ENCODE measurements at regions not wholly inside any gene's neighbourhood (a gene's known extent, or its start where the extent isn't known, plus 50 kb on each side); places are given as distances from the start of the nearest gene placed in this dataset.

DNA sequence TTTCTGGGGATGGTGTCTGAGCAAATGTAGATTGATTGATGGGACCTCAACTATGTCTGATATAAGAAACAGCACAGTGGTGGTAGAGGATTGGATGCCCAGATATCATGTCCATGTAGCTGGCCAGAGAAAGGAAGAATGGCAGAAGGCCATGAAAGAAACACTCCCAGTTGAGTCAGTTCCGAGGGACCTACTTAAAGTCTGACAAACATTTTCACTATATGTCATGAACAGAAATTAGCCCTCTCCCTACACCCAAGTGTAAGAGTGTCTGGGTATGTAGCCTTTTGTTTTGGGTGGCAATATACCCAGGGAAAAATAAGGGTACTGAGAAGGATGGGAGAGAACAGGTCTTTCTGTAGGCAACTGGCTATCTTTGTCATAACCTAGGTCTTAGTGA, 434.2 kb downstream of the BCKDHB start:
- Histone ChIP-seq H3K79me2 (ENCODE audit: insufficient read depth, low read depth, low read length) (no peaks in the 10 kb centered on the region), H3K36me3 (ENCODE audit: insufficient read depth, low read length) (no peaks in the 10 kb centered on the region), H3K9me2 (ENCODE audit: insufficient read depth, low read length) (no peaks in the 10 kb centered on the region), H4K20me1 (ENCODE audit: insufficient read depth, low read length) (no peaks in the 10 kb centered on the region), H3K4me3 (ENCODE audit: low read depth, low read length, poor library complexity, severe bottlenecking) (no peak overlapping the region), H2AFZ (ENCODE audit: low read length) (no peak overlapping the region), H3K9me3 (ENCODE audit: low read length) (no peaks in the 10 kb centered on the region), H3K4me2 (ENCODE audit: low read length) (no peak overlapping the region), H3K27ac (ENCODE audit: low read depth, low read length, poor library complexity, severe bottlenecking) (no peak overlapping the region), H3K4me1 (ENCODE audit: insufficient read depth, low read length, poor library complexity, severe bottlenecking) (no peaks in the 10 kb centered on the region)
- ChIA-PET POLR2A (no interaction called here), CTCF (ENCODE audit: unreplicated experiment) (no interaction called here)
- intact Hi-C loops (cut with micrococcal nuclease; ENCODE audit: unreplicated experiment), result no loop called here
- TF ChIP-seq, protein P1, sequence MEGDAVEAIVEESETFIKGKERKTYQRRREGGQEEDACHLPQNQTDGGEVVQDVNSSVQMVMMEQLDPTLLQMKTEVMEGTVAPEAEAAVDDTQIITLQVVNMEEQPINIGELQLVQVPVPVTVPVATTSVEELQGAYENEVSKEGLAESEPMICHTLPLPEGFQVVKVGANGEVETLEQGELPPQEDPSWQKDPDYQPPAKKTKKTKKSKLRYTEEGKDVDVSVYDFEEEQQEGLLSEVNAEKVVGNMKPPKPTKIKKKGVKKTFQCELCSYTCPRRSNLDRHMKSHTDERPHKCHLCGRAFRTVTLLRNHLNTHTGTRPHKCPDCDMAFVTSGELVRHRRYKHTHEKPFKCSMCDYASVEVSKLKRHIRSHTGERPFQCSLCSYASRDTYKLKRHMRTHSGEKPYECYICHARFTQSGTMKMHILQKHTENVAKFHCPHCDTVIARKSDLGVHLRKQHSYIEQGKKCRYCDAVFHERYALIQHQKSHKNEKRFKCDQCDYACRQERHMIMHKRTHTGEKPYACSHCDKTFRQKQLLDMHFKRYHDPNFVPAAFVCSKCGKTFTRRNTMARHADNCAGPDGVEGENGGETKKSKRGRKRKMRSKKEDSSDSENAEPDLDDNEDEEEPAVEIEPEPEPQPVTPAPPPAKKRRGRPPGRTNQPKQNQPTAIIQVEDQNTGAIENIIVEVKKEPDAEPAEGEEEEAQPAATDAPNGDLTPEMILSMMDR (conservative IDR thresholded peaks at IDR 0.05; ENCODE audit: low read length), result no peak
- no peak for TF ChIP-seq EZH2phosphoT487 (IDR thresholded peaks at IDR 0.05; ENCODE audit: borderline replicate concordance, low read depth, low read length)
- no TSS peak for BruUV-seq (replicated peaks)
- no peak for DNase-seq (ENCODE audit: low spot score)

DNA sequence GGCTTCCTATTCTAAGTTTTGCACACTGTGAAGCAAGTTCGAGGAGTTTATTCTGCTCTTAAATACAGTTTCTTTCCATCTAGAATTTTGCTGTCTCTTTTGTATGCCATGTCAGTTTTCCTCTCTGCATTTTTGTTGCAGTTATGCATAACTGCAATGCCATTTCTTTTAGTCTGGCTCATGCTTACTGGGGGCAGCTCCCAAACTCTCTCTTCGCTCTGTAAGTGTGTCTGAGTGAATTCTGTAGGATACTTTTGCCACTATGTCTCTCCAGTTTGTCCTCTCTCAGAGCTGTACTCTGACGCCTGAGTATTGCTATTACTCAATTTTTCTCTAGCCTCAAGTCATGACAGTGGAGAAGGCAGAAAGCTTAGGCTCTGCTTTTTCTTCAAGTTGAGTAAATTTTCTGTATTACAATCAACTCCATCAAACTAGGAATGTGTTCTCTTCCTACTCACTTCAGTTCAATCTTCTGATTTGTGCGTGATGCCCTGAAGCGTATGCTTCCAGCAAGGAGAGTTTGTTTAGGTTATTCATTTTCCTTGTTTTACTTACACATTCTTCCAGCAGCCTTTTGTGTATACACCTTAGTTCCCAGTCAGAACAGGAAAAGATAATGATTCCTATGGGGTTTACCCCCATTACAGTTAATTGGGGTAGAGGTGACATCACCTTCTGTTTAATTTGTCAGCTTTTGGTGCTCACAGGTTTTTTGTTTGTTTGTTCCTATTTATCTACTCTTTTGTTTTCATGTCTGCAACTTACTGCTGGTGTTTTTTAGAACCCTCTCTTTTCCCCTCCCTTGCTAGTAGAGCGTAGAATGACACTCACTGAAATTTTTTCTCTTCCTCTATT, 430.9 kb downstream of the BCKDHB start:
- no TSS peak for BruUV-seq (replicated peaks)
- no peaks in the 10 kb centered on the region for H3K4me1 ChIP-seq (ENCODE audit: insufficient read depth, low read length, poor library complexity, severe bottlenecking)
- ChIA-PET CTCF (ENCODE audit: unreplicated experiment) (no interaction called here), POLR2A (interaction anchor here (0.6 kb wide), 1 partner anchor 885 kb away, joined by 3 read pairs; no protein-coding TSS in a partner anchor)
- H3K9me3 ChIP-seq (ENCODE audit: low read length), result no peaks in the 10 kb centered on the region
- no peaks in the 10 kb centered on the region for H3K9me2 ChIP-seq (ENCODE audit: insufficient read depth, low read length)
- no peak for TF ChIP-seq EZH2phosphoT487 (IDR thresholded peaks at IDR 0.05; ENCODE audit: borderline replicate concordance, low read depth, low read length)
- TF ChIP-seq, protein P1 (conservative IDR thresholded peaks at IDR 0.05; ENCODE audit: low read length), result no peak
- no peaks in the 10 kb centered on the region for H3K79me2 ChIP-seq (ENCODE audit: insufficient read depth, low read depth, low read length)
- H3K4me2 ChIP-seq (ENCODE audit: low read length), result no peak overlapping the region
- no peak overlapping the region for H2AFZ ChIP-seq (ENCODE audit: low read length)
- H4K20me1 ChIP-seq (ENCODE audit: insufficient read depth, low read length), result no peaks in the 10 kb centered on the region
- no peak overlapping the region for H3K4me3 ChIP-seq (ENCODE audit: low read depth, low read length, poor library complexity, severe bottlenecking)
- H3K27ac ChIP-seq (ENCODE audit: low read depth, low read length, poor library complexity, severe bottlenecking), result no peak overlapping the region
- H3K36me3 ChIP-seq (ENCODE audit: insufficient read depth, low read length), result no peaks in the 10 kb centered on the region
- intact Hi-C loops (cut with micrococcal nuclease; ENCODE audit: unreplicated experiment), result no loop called here
- DNase-seq (ENCODE audit: low spot score), result no peak

DNA sequence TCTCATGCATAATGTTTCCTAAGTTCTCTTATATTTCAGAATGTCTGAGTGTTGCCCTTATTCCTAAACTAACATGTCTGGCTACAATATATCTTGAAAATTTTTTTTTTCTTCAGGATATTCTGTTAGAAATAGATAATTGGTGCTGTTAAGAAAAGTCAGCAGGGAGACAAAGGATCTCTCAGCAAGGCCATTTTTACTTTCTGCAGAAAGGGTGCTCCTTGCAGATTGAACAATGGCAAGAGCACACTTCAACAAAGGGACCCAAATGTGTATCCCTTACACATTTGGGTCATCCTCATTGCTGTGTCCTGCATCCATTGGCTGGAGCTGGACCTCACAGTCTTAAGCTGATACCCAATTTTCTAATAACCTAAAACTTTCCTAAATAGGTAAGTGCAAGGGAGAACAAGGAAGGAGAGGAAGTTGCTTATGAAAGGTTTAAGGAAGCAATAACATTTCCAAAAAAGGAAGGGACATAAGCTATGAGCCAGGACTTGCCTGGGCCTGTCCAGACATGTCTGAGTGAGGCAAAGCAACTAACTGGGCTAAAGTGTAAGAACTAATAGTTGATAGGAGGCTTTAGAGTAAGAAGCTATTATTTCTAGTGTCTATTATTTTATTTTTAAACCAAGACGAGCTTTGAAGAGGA, 429.6 kb downstream of the BCKDHB start:
- TF ChIP-seq, protein P1 (conservative IDR thresholded peaks at IDR 0.05; ENCODE audit: low read length), result no peak
- TF ChIP-seq EZH2phosphoT487 (IDR thresholded peaks at IDR 0.05; ENCODE audit: borderline replicate concordance, low read depth, low read length), result no peak
- no peaks in the 10 kb centered on the region for H3K79me2 ChIP-seq (ENCODE audit: insufficient read depth, low read depth, low read length)
- H3K4me3 ChIP-seq (ENCODE audit: low read depth, low read length, poor library complexity, severe bottlenecking), result no peak overlapping the region
- POLR2A ChIA-PET, result no interaction called here
- H3K9me3 ChIP-seq (ENCODE audit: low read length), result no peaks in the 10 kb centered on the region
- no peak overlapping the region for H3K27ac ChIP-seq (ENCODE audit: low read depth, low read length, poor library complexity, severe bottlenecking)
- H3K4me1 ChIP-seq (ENCODE audit: insufficient read depth, low read length, poor library complexity, severe bottlenecking), result no peaks in the 10 kb centered on the region
- no peaks in the 10 kb centered on the region for H3K36me3 ChIP-seq (ENCODE audit: insufficient read depth, low read length)
- CTCF ChIA-PET (ENCODE audit: unreplicated experiment), result no interaction called here
- H2AFZ ChIP-seq (ENCODE audit: low read length), result no peak overlapping the region
- intact Hi-C loops (cut with micrococcal nuclease; ENCODE audit: unreplicated experiment), result no loop called here
- H4K20me1 ChIP-seq (ENCODE audit: insufficient read depth, low read length), result no peaks in the 10 kb centered on the region
- no peaks in the 10 kb centered on the region for H3K9me2 ChIP-seq (ENCODE audit: insufficient read depth, low read length)
- no peak for DNase-seq (ENCODE audit: low spot score)
- BruUV-seq (replicated peaks), result no TSS peak
- no peak overlapping the region for H3K4me2 ChIP-seq (ENCODE audit: low read length)
